Anterior cingulate cortex (tissue), 58 donors: ENCODE measurements at regions not wholly inside any gene's neighbourhood (a gene's known extent, or its start where the extent isn't known, plus 50 kb on each side); places are given as distances from the start of the nearest gene placed in this dataset.
"Not testable (repeated sequence)": the region's sequence is repeated elsewhere in the genome, so short reads cannot be mapped to it uniquely, and the experiment has no call there.

Source experiments
- DNase-seq, 58 donors: peaks; one replicate each; lab custom pipeline; 2025; lab: John Stamatoyannopoulos, UW

DNA sequence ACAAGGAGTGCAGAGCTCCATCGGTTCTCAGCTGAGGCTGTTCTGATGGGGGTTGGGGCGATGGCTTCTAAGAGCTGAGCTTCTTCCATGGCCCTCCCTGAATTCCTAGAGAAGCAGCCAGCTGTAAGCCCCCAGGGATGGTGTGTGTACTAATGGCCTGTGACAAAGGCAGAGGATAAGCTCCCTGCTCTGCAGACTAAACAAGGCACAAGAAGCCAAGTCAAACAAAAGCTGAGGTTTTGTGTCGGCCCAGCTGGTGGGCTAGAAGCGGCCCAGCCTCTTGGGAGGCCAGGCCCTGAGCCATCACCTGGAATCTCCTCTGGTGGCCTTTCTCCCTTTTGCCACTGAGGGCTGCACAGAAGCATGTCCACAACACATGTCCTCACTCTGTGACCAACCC lies 75.0 kb upstream of the XPA start:
- no peak for DNase-seq

GRCh38 chr9:97773091-97773490 lies 76.0 kb upstream of the XPA start:
- no peak for DNase-seq

DNA sequence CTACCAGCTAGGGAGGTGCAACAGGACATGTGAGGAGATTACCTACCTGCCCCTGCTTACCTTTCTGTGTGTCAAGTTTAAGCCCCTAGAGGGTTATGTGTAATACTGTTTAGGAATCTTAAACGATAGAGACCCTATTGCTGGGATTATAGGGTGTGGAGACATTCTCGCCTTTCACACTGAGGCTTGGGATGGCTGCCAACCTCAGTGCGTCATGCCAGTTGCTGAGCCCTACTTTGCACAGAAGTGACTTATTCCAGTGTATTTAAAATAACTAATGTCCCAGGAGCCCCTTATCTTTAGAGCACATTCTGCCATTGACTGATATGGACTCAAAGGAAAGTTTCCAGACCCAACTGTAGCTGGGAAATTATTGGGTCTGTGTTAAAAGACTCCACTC lies 76.6 kb upstream of the XPA start:
- DNase-seq: peak in 1 of 58 donors; percentile 1

DNA sequence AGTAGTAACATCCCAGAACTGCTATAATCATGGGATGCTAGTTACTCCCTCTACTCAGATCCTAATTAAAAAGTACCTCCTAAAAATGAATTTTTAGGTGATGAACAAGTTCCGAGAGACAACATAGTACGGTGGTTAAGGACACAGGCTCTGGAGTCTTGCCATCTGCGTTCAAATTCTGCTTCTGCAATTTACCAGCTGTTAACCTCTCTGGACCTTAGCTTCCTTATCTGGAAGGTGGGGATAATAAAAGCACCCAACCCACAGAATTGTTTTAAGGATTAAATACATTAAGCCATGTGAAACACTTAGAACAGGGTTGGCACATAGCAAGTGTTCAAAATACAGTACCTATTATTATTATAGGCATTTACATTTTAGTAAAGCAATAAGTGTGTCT lies 77.5 kb upstream of the XPA start:
- no peak for DNase-seq

GRCh38 chr9:97778740-97779139 lies 74.3 kb upstream of the FOXE1 start:
- DNase-seq: not testable (repeated sequence)

GRCh38 chr9:97779608-97780007 lies 73.4 kb upstream of the FOXE1 start:
- no peak for DNase-seq

DNA sequence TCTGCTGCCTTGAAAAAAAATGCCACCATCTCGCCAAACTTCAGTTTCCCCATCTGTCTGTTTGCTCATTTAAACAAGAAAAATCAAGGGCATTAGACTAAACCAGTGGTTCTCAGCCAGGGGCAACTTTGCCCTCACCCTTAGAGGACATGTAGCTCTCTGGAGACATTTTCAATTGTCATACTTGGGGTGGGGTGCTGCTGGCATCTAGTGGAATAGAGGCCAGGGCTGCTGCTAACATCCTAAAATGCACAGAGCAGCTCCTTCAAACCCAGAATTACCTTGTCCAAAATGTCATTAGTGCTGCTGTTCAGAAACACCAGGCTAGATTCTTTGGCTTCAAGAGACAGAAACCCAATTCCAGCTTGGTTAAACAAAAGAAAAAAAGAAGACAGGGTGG lies 71.1 kb upstream of the FOXE1 start:
- no peak for DNase-seq

GRCh38 chr9:97786341-97786740 lies 66.7 kb upstream of the FOXE1 start:
- no peak for DNase-seq

- no peak for DNase-seq
These were observed 65.5 kb upstream of the FOXE1 start for GRCh38 chr9:97787551-97787950.

GRCh38 chr9:97788763-97789663 lies 64.0 kb upstream of the FOXE1 start:
- DNase-seq: no peak

GRCh38 chr9:97790542-97790941 lies 62.5 kb upstream of the FOXE1 start:
- DNase-seq: no peak

GRCh38 chr9:97791542-97791941 lies 61.5 kb upstream of the FOXE1 start:
- DNase-seq: no peak

DNA sequence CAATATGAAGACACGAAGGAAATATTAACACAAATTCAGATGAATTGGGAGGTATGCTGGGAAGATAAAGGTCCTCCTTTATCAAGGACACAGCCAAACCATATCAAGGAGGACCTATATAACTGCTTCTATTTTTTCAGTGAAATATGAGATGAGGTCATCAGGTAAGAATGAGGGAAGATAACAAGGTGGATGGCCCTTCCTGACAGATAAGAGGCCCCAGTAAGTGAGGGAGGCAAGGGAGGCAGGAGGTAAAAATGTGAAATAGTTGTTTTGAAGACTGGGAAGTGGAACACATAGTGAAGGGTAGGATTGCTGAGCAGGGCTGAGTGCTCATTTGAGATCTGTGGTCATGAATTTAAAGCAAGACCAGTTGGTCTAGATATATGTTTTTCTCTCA lies 60.0 kb upstream of the FOXE1 start:
- DNase-seq: no peak

DNA sequence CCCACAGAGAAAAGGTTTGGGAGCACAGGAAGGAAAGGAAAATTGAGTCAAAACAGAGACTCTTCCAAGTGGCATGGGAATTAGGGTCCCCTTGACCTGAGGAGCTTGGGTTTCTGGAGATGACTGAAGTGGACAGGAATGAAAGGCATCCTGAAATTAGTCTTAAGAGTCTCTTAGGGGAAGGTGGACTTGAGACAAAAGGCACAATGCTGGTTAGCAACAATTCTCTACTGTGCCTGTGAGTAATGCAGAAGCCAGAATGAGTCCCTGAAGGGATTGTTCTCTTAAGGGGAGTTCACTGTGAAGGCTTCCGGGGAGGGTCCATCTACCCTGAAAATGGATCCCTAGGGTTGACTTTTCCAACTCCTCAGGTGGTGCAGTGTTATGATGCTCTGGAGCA lies 58.4 kb upstream of the FOXE1 start:
- no peak for DNase-seq

GRCh38 chr9:97796176-97796575 lies 56.9 kb upstream of the FOXE1 start:
- not testable (repeated sequence) for DNase-seq

- DNase-seq: no peak
These were observed 51.8 kb upstream of the FOXE1 start for GRCh38 chr9:97801180-97801579.

DNA sequence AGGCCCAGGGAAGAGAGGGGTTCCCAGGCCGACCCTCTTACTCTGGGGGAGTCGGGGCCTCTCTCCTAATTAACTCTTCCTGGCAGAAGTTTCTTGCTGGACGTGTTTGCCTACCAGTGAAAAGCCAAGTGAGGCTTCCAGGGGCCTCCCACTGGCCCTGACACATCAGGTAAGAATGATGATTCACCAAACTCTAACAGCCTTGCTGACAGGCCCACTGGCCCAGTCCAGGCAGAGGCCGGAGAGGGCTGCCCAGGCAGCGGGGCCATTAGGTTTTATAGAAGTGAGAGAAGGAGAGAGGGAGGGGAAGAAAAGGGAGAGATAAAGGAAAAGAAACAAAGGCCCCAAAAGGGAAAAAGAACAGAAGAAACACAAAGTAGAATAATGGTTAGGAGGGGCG lies 50.8 kb upstream of the FOXE1 start:
- no peak for DNase-seq

GRCh38 chr9:97803167-97804058 lies 49.6 kb upstream of the FOXE1 start:
- DNase-seq: peak in 46 of 58 donors; percentile 4 to 70 (median 29)
